HG03469 (cell line): ENCODE measurements at regions not wholly inside any gene's neighbourhood (a gene's known extent, or its start where the extent isn't known, plus 50 kb on each side); places are given as distances from the start of the nearest gene placed in this dataset.

Source experiments
- ATAC-seq: cut with Tn5 transposase; IDR thresholded peaks from one replicate; pipeline ENCODE4 v1.9.1; 2021; ENCODE audit warnings: mild to moderate bottlenecking, moderate library complexity, moderate number of reproducible peaks; ENCODE audit not compliant: unreplicated experiment

GRCh38 chr15:38878926-38879325 lies 314.3 kb upstream of the RASGRP1 start:
- ATAC-seq: no peak

GRCh38 chr15:38879909-38880471 lies 315.4 kb upstream of the RASGRP1 start:
- no peak for ATAC-seq

- no peak for ATAC-seq
Observed at GRCh38 chr15:38882221-38882620, 317.6 kb upstream of the RASGRP1 start.

GRCh38 chr15:38883987-38884386 lies 319.4 kb upstream of the RASGRP1 start:
- ATAC-seq: no peak

GRCh38 chr15:38885001-38885400 lies 320.4 kb upstream of the RASGRP1 start:
- no peak for ATAC-seq

- no peak for ATAC-seq
Observed at GRCh38 chr15:38885471-38885952, 320.9 kb upstream of the RASGRP1 start.

- no peak for ATAC-seq
Observed at GRCh38 chr15:38886315-38887163, 321.9 kb upstream of the RASGRP1 start.

GRCh38 chr15:38888701-38889221 lies 324.1 kb upstream of the RASGRP1 start:
- no peak for ATAC-seq

GRCh38 chr15:38890194-38890593 lies 325.6 kb upstream of the RASGRP1 start:
- ATAC-seq: no peak

GRCh38 chr15:38893925-38894242 lies 329.3 kb upstream of the RASGRP1 start:
- no peak for ATAC-seq

- ATAC-seq: no peak
Observed at GRCh38 chr15:38894243-38894948, 329.8 kb upstream of the RASGRP1 start.

- no peak for ATAC-seq
Observed at GRCh38 chr15:38895326-38896255, 331.0 kb upstream of the RASGRP1 start.

- no peak for ATAC-seq
Observed at GRCh38 chr15:38896647-38897046, 332.0 kb upstream of the RASGRP1 start.

GRCh38 chr15:38897551-38897950 lies 332.9 kb upstream of the RASGRP1 start:
- ATAC-seq: no peak

GRCh38 chr15:38898236-38898635 lies 333.6 kb upstream of the RASGRP1 start:
- no peak for ATAC-seq

GRCh38 chr15:38899300-38899699 lies 334.7 kb upstream of the RASGRP1 start:
- ATAC-seq: no peak

GRCh38 chr15:38904298-38904697 lies 339.7 kb upstream of the RASGRP1 start:
- ATAC-seq: no peak

- ATAC-seq: no peak
Observed at GRCh38 chr15:38905632-38906031, 341.0 kb upstream of the RASGRP1 start.

GRCh38 chr15:38920966-38921365 lies 356.4 kb upstream of the RASGRP1 start:
- no peak for ATAC-seq

GRCh38 chr15:38921471-38921870 lies 356.9 kb upstream of the RASGRP1 start:
- ATAC-seq: no peak

- ATAC-seq: no peak
Observed at GRCh38 chr15:38928431-38928830, 363.8 kb upstream of the RASGRP1 start.
